HG03520 (cell line): ENCODE measurements at regions not wholly inside any gene's neighbourhood (a gene's known extent, or its start where the extent isn't known, plus 50 kb on each side); places are given as distances from the start of the nearest gene placed in this dataset.

Experiments
- ATAC-seq: cut with Tn5 transposase; IDR thresholded peaks from one replicate; pipeline ENCODE4 v1.9.1; 2021; ENCODE audit warnings: mild to moderate bottlenecking, moderate library complexity; ENCODE audit not compliant: unreplicated experiment

GRCh38 chr18:73261923-73262322, 394.1 kb upstream of the NETO1 start:
- no peak for ATAC-seq

GRCh38 chr18:73261243-73261642, 393.5 kb upstream of the NETO1 start:
- ATAC-seq, result no peak

- ATAC-seq, result no peak
Observed at GRCh38 chr18:73258375-73259087, 390.7 kb upstream of the NETO1 start.

GRCh38 chr18:73254564-73254963, 386.8 kb upstream of the NETO1 start:
- no peak for ATAC-seq

- ATAC-seq, result no peak
Observed at GRCh38 chr18:73249030-73249429, 381.2 kb upstream of the NETO1 start.

GRCh38 chr18:73246763-73247162, 379.0 kb upstream of the NETO1 start:
- no peak for ATAC-seq

GRCh38 chr18:73245345-73245744, 377.6 kb upstream of the NETO1 start:
- ATAC-seq, result no peak

GRCh38 chr18:73244401-73244800, 376.6 kb upstream of the NETO1 start:
- ATAC-seq, result no peak

GRCh38 chr18:73240899-73241298, 373.1 kb upstream of the NETO1 start:
- no peak for ATAC-seq

- no peak for ATAC-seq
Observed at GRCh38 chr18:73235921-73236320, 368.1 kb upstream of the NETO1 start.

GRCh38 chr18:73235491-73235890, 367.7 kb upstream of the NETO1 start:
- ATAC-seq, result peak; percentile 80

GRCh38 chr18:73232933-73233332, 365.1 kb upstream of the NETO1 start:
- peak; percentile 48 for ATAC-seq

GRCh38 chr18:73220663-73221062, 352.9 kb upstream of the NETO1 start:
- ATAC-seq, result no peak

- no peak for ATAC-seq
Observed at GRCh38 chr18:73218293-73218692, 350.5 kb upstream of the NETO1 start.

- no peak for ATAC-seq
Observed at GRCh38 chr18:73214970-73215369, 347.2 kb upstream of the NETO1 start.

GRCh38 chr18:73212442-73212841, 344.7 kb upstream of the NETO1 start:
- ATAC-seq, result no peak

GRCh38 chr18:73201940-73202339, 334.2 kb upstream of the NETO1 start:
- ATAC-seq, result no peak

GRCh38 chr18:73199151-73199550, 331.4 kb upstream of the NETO1 start:
- no peak for ATAC-seq

GRCh38 chr18:73189718-73190117, 321.9 kb upstream of the NETO1 start:
- no peak for ATAC-seq

GRCh38 chr18:73168236-73168635, 300.4 kb upstream of the NETO1 start:
- no peak for ATAC-seq

GRCh38 chr18:73164430-73164829, 296.6 kb upstream of the NETO1 start:
- ATAC-seq, result no peak

GRCh38 chr18:73163236-73163635, 295.4 kb upstream of the NETO1 start:
- no peak for ATAC-seq

- ATAC-seq, result no peak
Observed at GRCh38 chr18:73156117-73156516, 288.3 kb upstream of the NETO1 start.
